Heart left ventricle (tissue), 13 donors: ENCODE measurements at regions not wholly inside any gene's neighbourhood (a gene's known extent, or its start where the extent isn't known, plus 50 kb on each side); places are given as distances from the start of the nearest gene placed in this dataset.
A peak's percentile ranks its signal among the peaks of the same experiment; 100 is the strongest.

Source experiments
- CTCF ChIP-seq, 12 donors: fragments of 200-600 bp; sonication (generic) in 4 of 12; IDR thresholded peaks; one replicate each; pipeline versions ENCODE4 v1.5.0 to v1.8.0; 2018 to 2022; ENCODE audit warnings: antibody characterized with exemption in 12 of 12, mild to moderate bottlenecking in 5 of 12
- POLR2A ChIP-seq, 2 donors: fragments of 450-650 bp; IDR thresholded peaks; one replicate each; pipeline ENCODE4 v1.6.1; 2017; ENCODE audit warnings: antibody characterized with exemption in 2 of 2, mild to moderate bottlenecking in 2 of 2, moderate library complexity in 2 of 2
- donor health status: ischemic (EF 13 %, LVEDD 7.1; RV severe dilation, severe dysfunction).
- donor health status: DM: no; HTN: yes; CAD: no.
- donor health status: DM: no; HTN: no; CAD: no.
- donor health status: ischemic (EF 25% LVEDD 6.9; RV normal size, moderate dysfunction).
- donor health status: ischemic (EF 25% LVEDD 5.7; RV mildly dilated, moderate dysfunction).
- donor health status: ischemic (EF 35%, LVEDD 5.7; RV mildly dilated, moderate dysfunction).
- donor health status: nonischemic (EF 11% LVEDD 7.7; RV severe dilation, severe dysfunction).
- donor health status: DM: yes; HTN: yes; CAD: no.
- donor health status: PGD.
- donor health status: ischemic (EF 29% LVEDD 5.4; RV normal size, mild dysfunction).
- donor health status: nonischemic (EF 23%, LVEDD 6.1; RV moderate dilation, normal function).

GRCh38 chr6:113488061-113488460 is 369.1 kb upstream of the MARCKS start:
- TF ChIP-seq CTCF (IDR thresholded peaks at IDR 0.05): peak in 1 of 12 donors; percentile 14
- TF ChIP-seq POLR2A (IDR thresholded peaks at IDR 0.05): no peak
